Ovary (tissue), 7 donors: ENCODE measurements at regions not wholly inside any gene's neighbourhood (a gene's known extent, or its start where the extent isn't known, plus 50 kb on each side); places are given as distances from the start of the nearest gene placed in this dataset.
"Not testable (repeated sequence)": the region's sequence is repeated elsewhere in the genome, so short reads cannot be mapped to it uniquely, and the experiment has no call there.

Experiments used
- DNase-seq, 5 donors: peaks; one replicate each; pipeline ENCODE4 v3.0.0-alpha.2; 2019 to 2020
- H3K27ac ChIP-seq, 2 donors: fragments of 200-600 bp; one replicate each; pipeline versions ENCODE4 v1.5.1 to v1.8.0; 2019 to 2022
- H3K27me3 ChIP-seq: fragments of 200-600 bp; one replicate; pipeline ENCODE4 v1.8.0; 2022
- H3K36me3 ChIP-seq: fragments of 200-600 bp; sonication (generic); one replicate; pipeline ENCODE4 v1.5.1; 2019
- H3K4me1 ChIP-seq: one replicate; pipeline ENCODE4 v1.8.1; 2013; ENCODE audit warnings: mild to moderate bottlenecking, moderate library complexity; ENCODE audit not compliant: insufficient read depth
- H3K4me3 ChIP-seq: fragments of 200-600 bp; sonication (generic); one replicate; pipeline ENCODE4 v1.5.1; 2017
- H3K9me3 ChIP-seq, 2 donors: fragments of 200-600 bp in 1 of 2; sonication (generic) in 1 of 2; one replicate each; pipeline versions ENCODE4 v1.5.1 to v1.8.1; 2013 to 2019; ENCODE audit warnings: mild to moderate bottlenecking in 1 of 2, moderate library complexity in 1 of 2
- EP300 ChIP-seq: sonication (generic); formaldehyde crosslinking; IDR thresholded peaks from one replicate; pipeline ENCODE4 v1.6.1; 2017; ENCODE audit warnings: antibody characterized with exemption
- POLR2A ChIP-seq: fragments of 450-650 bp; IDR thresholded peaks from one replicate; pipeline ENCODE4 v1.6.1; 2017; ENCODE audit warnings: antibody characterized with exemption, mild to moderate bottlenecking, moderate library complexity
- WGBS, 3 donors: extraction: QIAGEN DNeasy Blood & Tissue Kit in 1 of 3; methylation state at CpG; one replicate each; pipeline versions ENCODE4 v1.1.5 to v1.1.7; 2013 to 2017; 5-methylcytosine and 5-hydroxymethylcytosine counted together
- intact Hi-C, 4 donors: fragments of 100-400 bp; cut with DNase I; formaldehyde crosslinking; loops; one replicate each; pipeline versions ENCODE4 v1.11.0 to v1.15.1; 2022 to 2023
- TF ChIP-seq, protein P1 (sequence below), 3 donors: fragments of 450-650 bp in 2 of 3; fragments of 200-600 bp in 1 of 3; IDR thresholded peaks; one replicate each; pipeline versions ENCODE4 v1.5.1 to v1.8.0; 2016 to 2022; ENCODE audit warnings: antibody characterized with exemption in 3 of 3, mild to moderate bottlenecking in 1 of 3
- donor health status: DM: no; HTN: no; CAD: no; lungs with moderate emphysema.
- donor health status: DM: no; HTN: no; CAD: no.
- donor health status: Bipolar disorder and iron deficiency.
- donor health status: DM: no; HTN: no; CAD: no.
- donor health status: DM: yes; HTN: yes; CAD: no.

DNA sequence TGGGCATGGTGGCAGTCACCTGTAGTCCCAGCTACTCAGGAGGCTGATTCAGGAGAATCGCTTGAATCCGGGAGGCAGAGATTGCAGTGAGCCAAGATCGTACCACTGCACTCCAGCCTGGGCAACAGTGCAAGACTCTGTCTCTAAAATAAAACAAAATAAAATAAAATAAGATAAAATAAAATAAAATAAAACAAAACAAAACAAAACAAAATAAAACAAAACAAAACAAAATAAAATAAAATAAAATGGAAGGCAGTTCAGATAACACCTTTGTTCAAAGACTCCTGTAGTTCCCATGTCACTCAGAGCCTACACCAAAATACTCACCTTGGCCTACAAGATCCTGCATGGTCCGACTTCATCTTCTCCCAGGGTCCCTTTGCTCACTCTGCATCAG is 61.3 kb downstream of the SYF2 start:
- H3K4me3 ChIP-seq, intact Hi-C loops, DNase-seq: not testable (repeated sequence)

DNA sequence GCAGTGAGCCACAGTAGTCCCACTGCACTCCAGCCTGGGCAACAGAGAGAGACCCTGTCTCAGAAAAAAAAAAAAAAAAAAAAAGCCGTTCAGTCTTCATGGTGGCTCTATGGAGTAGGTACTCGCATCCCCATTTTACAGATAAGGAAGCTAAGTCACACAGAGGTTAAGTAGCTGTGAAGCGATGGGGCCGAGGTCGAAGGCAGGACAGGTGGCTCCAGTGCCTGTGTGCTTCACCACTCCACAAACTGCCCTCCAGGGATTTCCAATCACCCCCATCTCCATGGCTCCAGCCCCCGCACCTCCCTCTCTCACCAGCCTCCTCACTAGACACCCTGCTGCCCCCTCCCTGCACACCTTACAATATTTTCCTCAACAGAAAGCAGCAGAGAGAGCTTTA is 61.9 kb downstream of the SYF2 start:
- Histone ChIP-seq H3K4me3 (no peak overlapping the region), H3K27me3 (no peaks in the 10 kb centered on the region), H3K4me1 (no peaks in the 10 kb centered on the region), H3K9me3 (no peaks in the 10 kb centered on the region), H3K27ac (no peak overlapping the region), H3K36me3 (no peaks in the 10 kb centered on the region)
- WGBS, 3 donors: 89 to 93% (median 92%) methylated on average over 6 of the region's 6 CpGs
- DNase-seq: no peak
- TF ChIP-seq POLR2A: no peak
- TF ChIP-seq EP300: no peak
- TF ChIP-seq, protein P1, sequence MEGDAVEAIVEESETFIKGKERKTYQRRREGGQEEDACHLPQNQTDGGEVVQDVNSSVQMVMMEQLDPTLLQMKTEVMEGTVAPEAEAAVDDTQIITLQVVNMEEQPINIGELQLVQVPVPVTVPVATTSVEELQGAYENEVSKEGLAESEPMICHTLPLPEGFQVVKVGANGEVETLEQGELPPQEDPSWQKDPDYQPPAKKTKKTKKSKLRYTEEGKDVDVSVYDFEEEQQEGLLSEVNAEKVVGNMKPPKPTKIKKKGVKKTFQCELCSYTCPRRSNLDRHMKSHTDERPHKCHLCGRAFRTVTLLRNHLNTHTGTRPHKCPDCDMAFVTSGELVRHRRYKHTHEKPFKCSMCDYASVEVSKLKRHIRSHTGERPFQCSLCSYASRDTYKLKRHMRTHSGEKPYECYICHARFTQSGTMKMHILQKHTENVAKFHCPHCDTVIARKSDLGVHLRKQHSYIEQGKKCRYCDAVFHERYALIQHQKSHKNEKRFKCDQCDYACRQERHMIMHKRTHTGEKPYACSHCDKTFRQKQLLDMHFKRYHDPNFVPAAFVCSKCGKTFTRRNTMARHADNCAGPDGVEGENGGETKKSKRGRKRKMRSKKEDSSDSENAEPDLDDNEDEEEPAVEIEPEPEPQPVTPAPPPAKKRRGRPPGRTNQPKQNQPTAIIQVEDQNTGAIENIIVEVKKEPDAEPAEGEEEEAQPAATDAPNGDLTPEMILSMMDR (IDR thresholded peaks at IDR 0.05): no peak
- intact Hi-C loops: no loop called here

More for the DNA sequence above, 61.3 kb downstream of the SYF2 start:
- not testable (repeated sequence) for H3K36me3 ChIP-seq, H3K27ac ChIP-seq, H3K9me3 ChIP-seq, H3K27me3 ChIP-seq, H3K4me1 ChIP-seq
- WGBS, 3 donors: 70 to 87% (median 83%) methylated on average over 4 of the region's 4 CpGs

DNA sequence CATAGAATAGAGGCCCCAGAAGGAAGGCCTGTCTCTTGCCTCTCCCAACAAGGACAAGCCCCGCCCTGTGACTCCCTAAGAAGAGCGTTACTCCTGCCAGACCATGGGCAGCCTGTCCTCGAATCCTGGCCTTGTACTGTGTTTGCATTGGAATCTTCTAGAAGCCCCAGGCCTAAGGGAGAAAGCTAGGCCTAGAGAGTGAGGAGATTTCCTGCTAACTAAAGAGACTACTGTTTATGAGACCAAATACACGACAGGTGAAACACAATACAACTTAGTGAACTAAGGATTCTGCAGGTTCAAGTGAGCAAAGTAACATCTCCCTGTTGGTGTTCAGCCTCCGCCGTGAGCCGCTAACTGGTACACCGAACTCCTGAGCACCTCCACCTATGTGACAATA is 62.7 kb downstream of the SYF2 start:
- no peak for DNase-seq
- intact Hi-C loops: no loop called here
- H3K27ac ChIP-seq: no peak overlapping the region
- H3K36me3 ChIP-seq: no peaks in the 10 kb centered on the region
- H3K9me3 ChIP-seq: no peaks in the 10 kb centered on the region
- no peaks in the 10 kb centered on the region for H3K4me1 ChIP-seq
- H3K4me3 ChIP-seq: no peak overlapping the region
- no peaks in the 10 kb centered on the region for H3K27me3 ChIP-seq
- WGBS, 3 donors: 89 to 93% (median 91%) methylated on average over 8 of the region's 8 CpGs
- TF ChIP-seq, protein P1 (IDR thresholded peaks at IDR 0.05): no peak
- no peak for TF ChIP-seq POLR2A
- TF ChIP-seq EP300: no peak

DNA sequence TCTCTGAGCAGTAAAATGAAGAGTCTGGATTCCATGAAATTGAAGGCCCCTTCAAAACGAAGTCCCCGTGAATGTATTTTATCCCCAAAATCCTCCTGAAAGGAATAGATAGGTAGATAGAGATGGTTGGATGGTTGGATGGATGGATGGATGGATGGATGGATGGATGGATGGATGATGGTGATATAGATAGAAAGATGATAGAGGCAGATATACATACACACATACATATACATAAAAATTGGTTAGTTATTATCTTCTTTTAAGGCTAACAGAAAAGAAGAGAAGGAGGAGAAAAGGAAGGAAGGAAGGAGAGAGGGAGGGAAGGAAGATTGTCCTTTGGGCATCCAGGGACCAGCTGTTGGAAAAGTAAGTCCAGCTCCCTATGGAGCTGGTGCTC is 63.1 kb downstream of the SYF2 start:
- WGBS, 3 donors: 92 to 99% (median 96%) methylated on average over 2 of the region's 2 CpGs
- H3K4me1 ChIP-seq: no peaks in the 10 kb centered on the region
- no peaks in the 10 kb centered on the region for H3K27me3 ChIP-seq
- H3K9me3 ChIP-seq: no peaks in the 10 kb centered on the region
- no peak for DNase-seq
- TF ChIP-seq POLR2A (no peak), EP300 (no peak)
- TF ChIP-seq, protein P1 (IDR thresholded peaks at IDR 0.05): no peak
- intact Hi-C loops: no loop called here
- H3K4me3 ChIP-seq: no peak overlapping the region
- no peaks in the 10 kb centered on the region for H3K36me3 ChIP-seq
- H3K27ac ChIP-seq: no peak overlapping the region

DNA sequence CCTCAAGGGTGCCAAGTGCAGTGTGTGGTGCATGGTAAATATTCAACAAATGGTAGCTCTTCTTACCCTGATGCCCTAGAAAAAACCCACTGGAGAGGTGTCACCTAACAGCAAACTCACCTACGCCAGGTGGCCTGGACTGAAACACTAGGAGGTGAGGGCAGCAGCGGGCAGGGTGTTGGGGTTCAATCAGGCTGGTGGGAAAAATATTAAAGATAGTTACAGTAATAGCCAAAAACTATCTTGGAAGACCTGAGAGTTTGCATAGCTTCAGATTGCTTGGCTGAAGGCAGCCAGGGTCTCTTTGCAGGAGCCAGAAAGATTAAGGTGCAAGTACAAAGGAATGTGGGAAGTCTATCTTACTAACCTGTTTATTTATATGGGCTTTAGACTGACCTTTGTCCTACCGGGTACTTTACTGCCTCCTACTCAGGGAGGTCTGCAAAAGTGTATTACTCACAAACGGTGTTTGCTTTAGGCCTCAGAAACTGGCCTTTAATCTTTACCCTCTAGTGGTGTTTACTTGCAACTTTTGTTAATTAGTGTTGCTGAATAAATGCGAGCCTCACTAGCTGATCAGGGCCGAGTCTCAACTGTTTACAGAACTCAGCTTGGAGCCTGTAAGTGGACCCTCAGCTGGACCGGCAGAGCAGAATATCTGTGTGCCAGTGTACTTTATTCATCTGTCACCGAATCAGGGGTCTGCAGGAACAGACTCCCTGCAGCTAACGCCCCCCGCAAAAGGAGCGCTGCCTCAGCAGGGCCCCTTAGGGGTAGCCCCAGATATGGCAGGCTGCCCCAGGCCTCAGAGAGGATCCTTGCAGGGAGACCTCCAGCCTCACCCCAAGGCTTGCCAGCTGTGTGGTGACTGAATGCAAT is 63.9 kb downstream of the SYF2 start:
- no peak for TF ChIP-seq EP300
- TF ChIP-seq, protein P1 (IDR thresholded peaks at IDR 0.05): no peak
- TF ChIP-seq POLR2A: no peak
- H3K27me3 ChIP-seq: no peaks in the 10 kb centered on the region
- H3K9me3 ChIP-seq: no peaks in the 10 kb centered on the region
- no peaks in the 10 kb centered on the region for H3K36me3 ChIP-seq
- no peak for DNase-seq
- WGBS, 3 donors: 47 to 51% (median 50%) methylated on average over 11 of the region's 11 CpGs
- intact Hi-C loops: no loop called here
- no peak overlapping the region for H3K27ac ChIP-seq
- H3K4me1 ChIP-seq: no peaks in the 10 kb centered on the region
- no peak overlapping the region for H3K4me3 ChIP-seq
